CD4-positive, alpha-beta T cell treated with Interleukin-6 at 100 ng/mL for 8 hours (primary cell): ENCODE measurements at regions not wholly inside any gene's neighbourhood (a gene's known extent, or its start where the extent isn't known, plus 50 kb on each side); places are given as distances from the start of the nearest gene placed in this dataset.
"Not testable (repeated sequence)": the region's sequence is repeated elsewhere in the genome, so short reads cannot be mapped to it uniquely, and the experiment has no call there.

Source experiments
- DNase-seq: peaks from one replicate; pipeline ENCODE4 v3.0.0-alpha.2; 2020; ENCODE audit warnings: mixed read lengths, low spot score

DNA sequence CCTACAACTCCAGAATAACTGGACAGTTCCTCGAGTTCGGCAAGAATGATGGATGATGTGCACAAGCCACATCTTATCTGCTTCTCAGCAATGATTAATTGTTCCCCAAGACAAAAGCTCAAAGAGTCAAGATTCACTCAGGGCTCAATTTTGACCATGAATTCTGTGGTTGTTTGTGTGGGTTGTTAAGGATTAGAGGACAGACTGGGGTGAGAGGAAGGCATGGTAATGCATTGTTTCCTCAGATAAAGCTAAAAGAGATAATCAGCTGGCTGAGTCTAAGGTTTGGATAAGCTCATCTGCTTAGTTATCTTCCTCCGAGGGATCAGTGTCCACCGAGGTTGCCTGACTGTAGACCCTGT, 161.0 kb downstream of the CPEB2 start:
- no peak for DNase-seq

DNA sequence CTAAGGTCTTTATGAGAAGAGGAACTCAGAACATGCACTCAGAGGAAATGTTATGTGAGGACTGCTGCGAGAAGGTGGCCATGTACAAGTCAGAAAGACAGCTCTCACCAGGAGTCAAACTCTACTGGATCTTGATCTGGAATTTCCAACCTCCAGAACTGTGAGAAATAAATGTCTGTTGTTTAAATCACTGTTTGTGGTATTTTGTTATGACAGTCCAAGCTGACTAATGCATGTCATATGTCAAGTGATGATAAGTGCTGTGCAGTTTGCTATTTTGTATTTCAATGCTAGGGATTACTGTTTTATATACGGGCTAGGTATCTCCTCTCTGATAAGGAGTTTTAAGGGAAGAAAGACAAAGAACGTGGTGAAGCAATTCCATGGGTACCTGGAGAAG, 162.3 kb downstream of the CPEB2 start:
- DNase-seq = no peak

DNA sequence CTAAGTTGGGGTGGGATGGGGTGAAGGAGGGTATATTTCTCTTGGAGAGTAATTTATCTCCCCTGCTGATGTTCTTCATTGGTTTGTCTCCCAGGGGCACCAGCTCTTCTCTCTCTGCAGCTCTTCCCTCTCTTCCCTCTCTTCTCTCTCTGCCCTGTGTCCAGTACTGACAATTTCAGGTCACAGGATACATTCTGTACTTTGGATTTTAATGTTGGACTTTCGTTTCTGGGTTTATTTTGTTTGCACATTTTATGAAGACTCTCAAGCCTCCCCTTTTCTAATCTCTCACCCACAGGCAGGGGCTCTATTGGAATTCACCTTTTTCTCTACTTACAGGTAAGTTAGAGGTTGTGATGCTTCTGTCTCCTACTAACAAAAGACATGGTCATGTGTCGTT, 165.5 kb downstream of the CPEB2 start:
- DNase-seq = no peak

DNA sequence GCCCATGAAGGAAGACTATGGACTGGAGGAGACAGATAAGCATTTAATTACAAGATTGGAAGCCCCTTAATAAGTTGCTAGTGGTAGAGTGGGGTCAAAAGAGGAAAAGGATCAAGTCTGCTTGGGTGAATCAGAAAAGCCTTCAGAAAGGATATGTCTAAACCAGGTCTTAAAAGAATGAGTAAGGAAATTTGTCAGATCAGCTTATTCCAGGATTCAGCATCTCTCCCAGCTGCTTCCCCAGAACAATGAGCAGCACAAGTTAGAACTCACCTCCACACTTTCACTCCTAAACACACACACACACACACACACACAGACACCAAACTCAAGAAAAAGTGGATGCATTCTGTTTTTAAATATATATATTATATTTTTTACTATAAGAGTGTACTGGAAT, 166.5 kb downstream of the CPEB2 start:
- DNase-seq = no peak

DNA sequence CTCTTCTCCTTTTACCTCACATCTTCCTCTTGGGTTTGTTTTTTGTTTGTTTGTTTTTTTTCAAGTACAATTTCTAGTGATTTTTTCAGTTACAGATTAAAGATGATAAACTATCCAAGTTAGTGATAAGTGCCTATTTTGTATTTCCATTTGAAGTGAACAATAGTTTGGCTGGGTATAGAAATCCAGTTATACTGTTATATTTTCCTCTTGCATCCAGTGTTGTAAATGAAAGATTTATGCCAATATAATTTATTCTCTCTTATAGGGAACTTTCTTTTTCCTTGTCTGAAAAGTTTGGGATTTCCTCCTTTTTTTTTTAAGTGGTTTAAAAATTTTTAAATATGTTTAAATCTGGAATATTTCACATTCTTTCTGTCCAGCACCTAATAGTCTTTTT, 169.4 kb downstream of the CPEB2 start:
- DNase-seq = no peak

DNA sequence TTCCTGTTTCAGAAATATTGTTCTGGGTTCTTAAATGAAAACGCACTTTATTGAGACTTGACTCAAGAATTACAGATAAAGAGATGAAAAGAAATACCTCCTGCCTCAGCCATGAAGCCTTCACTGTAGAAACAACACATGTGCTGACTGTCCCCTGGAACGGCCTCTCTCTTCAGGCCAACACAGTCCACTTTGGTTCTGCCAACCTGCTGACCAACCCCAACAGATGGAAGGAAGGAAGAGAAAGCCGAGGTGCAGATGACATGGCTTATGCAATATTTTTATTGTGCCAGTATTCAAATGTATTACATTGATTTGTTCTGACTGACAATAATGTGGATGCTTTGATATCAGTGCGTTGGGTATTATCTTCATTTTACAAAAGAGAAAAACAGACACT, 171.0 kb downstream of the CPEB2 start:
- no peak for DNase-seq

DNA sequence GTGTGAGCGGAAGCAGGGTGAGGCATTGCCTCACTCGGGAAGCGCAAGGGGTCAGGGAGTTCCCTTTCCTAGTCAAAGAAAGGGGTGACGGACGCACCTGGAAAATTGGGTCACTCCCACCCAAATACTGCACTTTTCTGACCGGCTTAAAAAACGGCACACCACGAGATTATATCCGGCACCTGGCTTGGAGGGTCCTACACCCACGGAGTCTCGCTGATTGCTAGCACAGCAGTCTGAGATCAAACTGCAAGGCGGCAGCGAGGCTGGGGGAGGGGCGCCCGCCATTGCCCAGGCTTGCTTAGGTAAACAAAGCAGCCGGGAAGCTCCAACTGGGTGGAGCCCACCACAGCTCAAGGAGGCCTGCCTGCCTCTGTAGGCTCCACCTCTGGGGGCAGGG, 171.9 kb downstream of the CPEB2 start:
- not testable (repeated sequence) for DNase-seq

DNA sequence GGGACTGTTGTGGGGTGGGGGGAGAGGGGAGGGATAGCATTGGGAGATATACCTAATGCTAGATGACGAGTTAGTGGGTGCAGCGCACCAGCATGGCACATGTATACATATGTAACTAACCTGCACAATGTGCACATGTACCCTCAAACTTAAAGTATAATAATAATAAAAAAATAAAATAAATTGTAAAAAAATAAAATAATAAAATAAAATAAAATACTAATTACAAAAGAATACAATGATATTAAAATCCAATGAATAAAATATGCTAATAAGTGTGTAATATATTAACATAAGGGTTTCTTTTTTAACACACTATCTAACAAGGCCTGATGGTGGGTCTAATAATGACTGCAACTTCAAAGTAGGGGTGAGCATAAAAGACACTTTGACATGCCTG, 177.6 kb downstream of the CPEB2 start:
- not testable (repeated sequence) for DNase-seq

DNA sequence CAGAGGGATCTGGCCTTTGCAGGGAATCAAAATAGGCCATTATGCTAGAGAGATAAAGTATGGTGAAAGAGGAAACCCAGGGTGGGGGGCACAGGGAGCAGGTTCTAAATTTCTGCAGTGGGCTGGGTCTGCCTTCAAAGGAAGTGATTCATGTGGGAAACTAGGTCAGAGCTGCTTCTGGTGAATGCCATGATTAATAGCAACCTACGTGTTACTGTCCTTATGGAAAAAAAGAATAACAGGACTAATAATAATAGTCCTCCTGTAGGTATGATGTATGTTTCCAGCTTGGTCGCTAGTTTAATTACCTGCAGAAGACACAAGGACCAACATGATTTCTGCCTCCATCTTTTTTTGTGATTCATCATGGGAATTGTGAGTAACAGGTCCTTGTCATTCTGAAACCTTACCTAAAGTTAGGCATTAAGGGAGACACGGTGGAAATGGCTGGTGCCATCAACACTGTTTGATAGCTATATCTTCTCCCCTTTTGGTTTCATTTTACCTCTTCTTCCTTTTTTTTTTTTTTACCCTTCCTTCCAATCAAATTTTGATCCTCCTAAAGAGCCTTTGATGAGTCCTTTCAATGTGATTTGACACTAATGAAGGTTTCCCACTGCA, 180.4 kb downstream of the CPEB2 start:
- no peak for DNase-seq

DNA sequence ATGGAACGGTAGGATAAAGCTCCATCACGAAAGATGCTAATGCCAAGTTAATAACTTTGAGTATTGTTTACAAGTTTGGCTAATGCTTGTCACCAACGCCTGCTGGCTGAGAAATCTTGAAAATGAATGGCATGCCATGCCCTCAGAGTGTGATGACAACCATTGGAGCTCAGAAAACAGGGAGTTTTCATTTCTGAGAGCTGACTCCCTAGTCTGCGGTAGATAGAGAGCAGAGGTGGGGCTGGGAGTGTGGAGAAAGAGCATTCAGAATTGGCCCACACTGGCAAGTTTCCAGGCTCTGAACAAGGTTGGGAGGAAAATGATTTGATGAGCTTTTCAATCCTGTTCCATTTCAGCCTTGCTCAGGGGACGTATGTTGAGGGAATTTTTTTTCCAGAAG, 183.9 kb downstream of the CPEB2 start:
- no peak for DNase-seq

DNA sequence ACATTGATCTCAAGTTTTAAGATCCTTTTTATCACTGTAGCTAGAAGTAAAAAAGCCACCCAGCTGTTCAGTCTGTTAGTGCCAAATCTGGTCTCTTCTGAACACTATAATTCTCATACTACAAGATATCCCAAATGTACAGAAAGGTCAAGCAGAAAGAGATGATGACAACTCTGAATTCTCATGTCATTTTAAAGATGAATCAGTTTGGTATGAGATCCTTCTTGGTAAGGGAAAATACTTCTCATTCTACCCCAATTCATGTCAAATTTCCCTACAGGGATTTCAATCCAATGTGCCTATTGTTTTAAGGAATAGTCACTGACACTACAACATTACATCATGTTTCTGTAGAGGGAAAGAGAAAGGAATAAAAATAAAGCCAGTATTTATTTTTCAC, 184.5 kb downstream of the CPEB2 start:
- DNase-seq = no peak

DNA sequence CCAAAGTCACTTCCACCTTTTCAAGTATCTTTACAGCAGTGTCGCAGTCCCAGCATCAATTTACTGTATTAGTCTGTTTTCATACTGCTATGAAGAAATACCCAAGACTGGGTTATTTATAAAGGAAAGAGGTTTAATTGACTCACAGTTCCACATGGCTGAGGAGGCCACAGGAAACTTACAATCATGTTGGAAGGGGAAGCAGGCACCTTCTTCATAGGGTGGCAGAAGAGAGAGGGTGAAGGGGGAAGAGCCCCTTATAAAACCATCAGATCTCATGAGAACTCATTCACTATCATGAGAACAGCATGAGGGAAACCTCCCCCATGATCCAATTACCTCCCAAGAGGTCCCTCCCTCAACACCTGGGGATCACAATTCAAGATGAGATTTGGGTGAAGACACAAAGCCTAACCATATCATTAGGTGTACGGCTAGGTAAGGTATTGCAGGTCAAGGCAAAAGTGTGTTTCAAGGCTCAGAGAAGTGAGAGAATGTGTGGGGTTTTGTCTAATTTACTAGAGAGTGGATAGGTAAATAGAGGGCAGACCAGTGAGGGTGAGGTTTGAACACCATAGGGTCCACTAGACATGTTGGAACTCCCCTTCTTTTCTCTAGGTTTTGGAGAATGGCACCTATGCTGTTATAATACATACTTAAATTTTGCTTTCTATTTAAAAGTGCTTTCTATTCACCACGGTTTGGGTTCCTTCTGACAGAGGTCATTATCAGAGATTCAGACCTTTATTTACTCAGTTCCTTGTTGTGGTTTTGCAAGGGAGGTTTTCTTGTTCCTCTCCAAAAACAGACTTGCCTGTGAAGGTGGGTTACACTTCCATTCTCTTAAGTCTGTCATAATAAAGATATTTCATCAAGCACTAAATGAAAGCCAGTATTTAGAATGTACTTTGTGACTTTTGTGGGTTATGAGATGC, 186.6 kb downstream of the CPEB2 start:
- no peak for DNase-seq

DNA sequence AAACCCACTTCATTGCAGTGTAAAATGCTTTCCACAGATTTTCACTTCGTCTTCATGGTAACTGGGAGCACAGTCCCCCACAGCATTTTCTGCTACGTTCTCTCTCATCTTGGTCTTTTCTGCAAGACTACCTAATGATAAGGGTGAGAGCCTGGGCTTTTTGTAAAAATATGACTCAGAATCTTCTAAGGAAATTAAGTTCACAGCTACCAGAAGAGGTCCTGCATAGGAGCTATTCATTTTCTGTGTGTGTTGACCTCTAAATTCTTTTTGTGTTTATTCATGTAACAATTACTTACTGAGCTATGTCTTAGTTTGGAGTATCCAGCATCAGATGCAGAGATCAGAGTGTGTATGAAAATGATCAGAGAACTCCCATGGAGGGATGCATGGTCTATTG, 192.2 kb downstream of the CPEB2 start:
- no peak for DNase-seq

DNA sequence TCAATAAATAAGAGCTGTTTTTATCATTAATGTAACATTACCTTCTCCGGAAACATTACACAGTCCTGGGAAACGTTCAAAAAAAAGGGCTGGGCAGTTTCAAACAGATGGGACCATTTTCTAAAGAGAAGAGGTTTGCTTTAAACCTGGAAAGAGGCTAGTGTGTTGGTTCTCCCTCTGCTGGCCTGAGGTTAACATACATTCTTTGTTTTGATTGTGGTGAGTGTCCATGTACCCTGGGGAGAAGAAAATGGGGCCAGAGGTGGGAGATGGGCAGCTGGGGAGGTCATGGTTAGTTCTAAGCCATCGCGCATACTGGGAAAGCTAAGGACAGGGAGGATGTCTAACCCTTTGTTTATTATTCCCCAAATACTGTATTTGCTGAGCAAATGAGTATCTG, 194.7 kb downstream of the CPEB2 start:
- DNase-seq = no peak

DNA sequence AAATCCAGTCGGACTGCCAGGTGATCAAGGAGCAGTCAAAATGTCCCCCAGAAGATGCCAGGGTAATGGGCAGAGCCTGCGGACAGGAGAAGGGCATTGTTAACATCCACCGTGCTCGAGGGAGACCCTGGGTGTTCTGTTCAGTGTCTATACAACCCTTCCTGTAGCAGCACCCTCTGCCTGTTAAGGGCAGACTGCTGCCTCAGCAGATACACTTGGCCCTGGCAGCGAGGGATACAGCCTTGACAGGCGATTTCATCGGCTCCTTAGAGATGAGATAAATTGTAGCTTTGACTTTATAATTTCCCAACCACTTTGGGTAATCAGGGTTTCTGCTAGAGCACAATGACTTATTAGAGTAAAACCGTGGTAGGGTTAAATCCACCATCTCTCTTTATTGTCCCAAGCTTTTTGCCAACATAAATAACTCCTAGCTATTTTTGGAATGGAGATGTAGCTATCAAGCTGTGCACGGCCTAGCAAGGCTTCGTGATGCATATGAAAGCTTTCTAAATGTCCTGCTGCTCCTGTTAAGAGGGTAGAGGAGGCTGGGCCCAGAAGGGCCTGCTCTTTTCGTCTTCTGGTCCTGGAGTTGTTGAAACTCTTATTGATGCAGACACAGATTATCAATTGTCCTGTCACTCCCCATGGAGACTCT, 195.9 kb downstream of the CPEB2 start:
- no peak for DNase-seq

DNA sequence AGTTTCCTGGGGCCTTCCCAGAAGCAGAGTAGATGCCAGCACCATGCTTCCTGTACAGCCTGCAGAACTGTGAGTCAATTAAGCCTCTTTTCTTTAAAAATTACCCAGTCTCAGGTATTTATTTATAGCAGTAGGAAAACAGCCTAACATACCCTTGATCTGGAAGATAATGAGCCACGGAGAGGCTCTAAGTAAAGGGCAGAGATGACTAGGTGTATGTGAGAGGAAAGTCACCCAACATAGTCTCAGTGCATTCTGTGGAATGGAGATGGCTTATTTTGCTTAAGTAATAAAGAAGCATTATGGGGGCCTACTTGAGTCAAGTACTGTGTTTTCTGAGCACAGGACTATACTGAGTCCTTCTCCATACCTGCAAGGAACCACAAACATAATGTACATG, 199.5 kb downstream of the CPEB2 start:
- DNase-seq = no peak

DNA sequence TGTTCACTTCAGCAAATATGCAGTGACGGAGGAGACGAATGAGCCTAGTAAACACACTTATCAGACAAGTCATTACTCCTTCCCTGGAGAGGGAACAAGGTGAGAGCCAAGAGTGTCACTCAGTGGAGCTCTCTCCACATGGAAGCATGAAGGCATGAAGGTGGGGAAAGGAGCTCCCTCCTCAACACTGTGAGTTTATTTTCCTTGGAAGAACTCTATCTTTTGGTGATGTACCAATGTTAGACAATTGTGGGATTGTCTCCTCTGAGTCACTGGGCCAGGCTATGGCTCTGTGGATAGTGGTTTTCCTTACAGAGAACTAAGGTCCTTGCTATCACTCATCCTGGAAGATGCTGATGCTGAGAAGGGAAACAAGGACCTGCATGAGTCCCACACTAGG, 200.2 kb downstream of the CPEB2 start:
- DNase-seq = no peak

DNA sequence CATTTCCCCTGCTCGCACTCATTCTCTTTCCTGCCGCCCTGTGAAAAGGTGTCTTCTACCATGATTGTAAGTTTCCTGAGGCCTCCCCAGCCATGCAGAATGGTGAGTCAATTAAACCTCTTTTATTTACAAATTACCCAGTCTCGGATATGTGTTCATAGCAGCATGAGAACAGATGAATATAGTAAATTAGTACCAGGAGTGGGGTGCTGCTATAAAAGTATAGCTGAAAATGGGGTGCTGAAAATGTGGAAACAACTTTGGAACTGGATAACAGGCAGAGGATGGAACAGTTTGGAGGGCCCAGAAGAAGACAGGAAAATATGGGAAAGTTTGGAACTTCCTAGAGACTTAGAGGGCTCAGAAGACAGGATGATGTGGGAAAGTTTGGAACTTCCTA, 204.2 kb downstream of the CPEB2 start:
- not testable (repeated sequence) for DNase-seq

DNA sequence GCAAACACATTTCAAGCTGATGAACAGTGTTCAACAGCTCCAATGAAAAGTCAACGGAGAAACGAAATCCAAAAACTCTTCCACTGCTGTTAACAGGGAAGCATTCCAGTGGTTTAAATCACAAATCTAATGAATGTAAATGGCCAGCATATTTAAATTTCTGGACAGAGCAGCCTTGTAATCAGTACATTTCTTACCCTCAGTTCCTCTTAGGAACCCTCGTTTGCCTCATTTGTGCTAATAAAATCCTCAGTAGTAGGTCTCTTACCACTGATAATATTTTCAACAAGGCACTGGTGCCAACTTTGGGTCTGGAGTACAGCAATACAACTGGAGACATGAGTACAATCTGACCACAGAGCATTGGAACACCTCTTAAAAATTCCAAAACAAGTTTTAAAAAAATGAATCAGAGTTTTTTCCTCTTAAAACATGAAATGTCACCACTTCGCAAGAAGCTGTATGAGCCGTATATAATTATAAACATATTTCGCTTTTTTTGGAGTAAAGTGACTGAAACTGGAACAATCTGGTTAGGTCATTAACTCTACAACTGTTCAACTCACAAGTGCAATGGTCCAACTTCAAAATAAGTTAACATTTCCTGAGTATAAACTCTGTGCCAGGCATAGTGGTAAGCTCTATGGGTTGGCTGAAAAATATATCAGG, 211.2 kb downstream of the CPEB2 start:
- no peak for DNase-seq

DNA sequence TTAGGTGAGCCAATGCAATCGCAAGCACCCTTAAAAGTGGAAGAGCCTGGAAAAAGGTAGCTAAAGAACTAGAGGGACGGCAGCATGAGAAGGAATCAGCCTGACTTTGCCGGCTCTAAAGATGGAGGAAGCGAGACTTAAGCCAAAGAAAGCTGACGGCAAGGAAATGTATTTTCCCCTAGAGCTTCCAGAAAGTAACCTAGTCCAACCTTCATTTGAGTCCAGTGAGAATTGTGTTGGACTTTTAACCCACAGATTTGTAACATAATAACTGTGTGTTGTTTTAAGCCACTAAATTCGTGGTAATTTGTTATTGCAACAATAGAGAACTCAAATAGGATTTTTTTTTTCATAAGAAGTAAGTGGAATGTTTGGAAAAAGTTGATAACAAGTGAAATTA, 212.7 kb upstream of the C1QTNF7 start:
- no peak for DNase-seq

DNA sequence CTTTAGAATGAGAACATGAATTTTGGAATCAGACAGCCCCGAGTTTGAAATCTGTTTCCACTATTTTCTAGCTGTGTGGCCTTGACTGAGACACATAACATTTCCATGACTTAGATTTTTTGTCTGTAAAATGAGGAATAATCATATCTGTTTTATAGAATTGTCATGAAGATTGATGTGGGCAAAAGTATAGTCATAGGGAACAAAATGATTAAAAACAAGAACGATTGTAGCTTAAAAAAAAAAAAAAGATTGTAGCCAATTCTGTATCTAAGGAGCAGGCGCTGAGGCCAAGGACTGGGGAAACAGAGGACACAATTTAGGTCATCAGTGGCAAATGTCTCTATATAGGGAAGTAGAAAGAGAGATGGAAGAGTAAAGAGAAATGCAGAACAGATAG, 201.6 kb upstream of the C1QTNF7 start:
- no peak for DNase-seq

DNA sequence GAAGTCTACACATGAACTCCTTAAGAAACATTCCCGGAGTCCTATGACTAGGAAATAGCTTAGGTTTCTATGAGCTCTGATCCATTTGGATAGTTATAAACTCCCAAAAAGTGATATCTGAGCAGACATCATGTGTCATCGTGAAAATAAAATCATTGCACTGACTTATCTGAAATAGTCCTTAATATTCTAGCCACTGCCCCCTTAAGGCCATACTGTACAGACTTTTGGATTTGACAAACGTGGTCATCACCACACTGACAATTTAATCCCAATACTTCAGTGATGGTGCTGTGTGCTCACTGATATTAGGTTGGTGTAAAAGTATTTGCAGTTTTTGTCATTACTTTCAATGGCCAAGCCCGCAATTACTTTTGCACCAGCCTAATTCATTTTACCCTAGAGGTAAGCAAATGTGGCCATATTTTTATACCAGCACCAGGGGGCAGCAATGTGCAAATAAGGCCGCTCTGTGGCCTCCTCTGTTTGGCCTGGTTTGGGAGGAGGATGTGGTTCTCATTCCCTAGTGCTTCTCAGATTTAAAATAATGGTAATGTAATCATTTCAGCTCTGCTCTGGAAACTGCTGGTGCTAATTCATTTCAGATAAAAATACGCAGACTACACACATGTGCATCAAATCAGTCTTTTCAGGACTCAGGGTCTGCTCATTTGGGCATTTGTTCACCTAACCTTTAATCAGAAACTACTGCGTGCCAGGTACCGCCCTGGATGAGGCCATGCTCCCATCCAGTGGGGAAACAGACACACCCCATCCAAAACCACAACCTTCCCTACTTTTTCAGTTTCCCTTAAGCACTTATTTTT, 196.4 kb upstream of the C1QTNF7 start:
- peak; percentile 77 for DNase-seq
